Right lobe of liver (tissue), 6 donors: ENCODE measurements at regions not wholly inside any gene's neighbourhood (a gene's known extent, or its start where the extent isn't known, plus 50 kb on each side); places are given as distances from the start of the nearest gene placed in this dataset.

Experiments
- ATAC-seq, 4 donors: fragments of 200-7000 bp; cut with Tn5 transposase; one replicate each; pipeline ENCODE4 v1.9.1; 2020; ENCODE audit warnings: mild to moderate bottlenecking in 4 of 4, moderate library complexity in 4 of 4
- DNase-seq, 3 donors: peaks; one replicate each; pipeline ENCODE4 v3.0.0-alpha.2; 2020
- H3K27ac ChIP-seq, 3 donors: fragments of 200-600 bp; one replicate each; pipeline ENCODE4 v1.8.0; 2022
- H3K27me3 ChIP-seq, 2 donors: fragments of 200-600 bp; one replicate each; pipeline ENCODE4 v1.8.0; 2022
- H3K36me3 ChIP-seq, 4 donors: fragments of 200-600 bp; sonication (generic) in 1 of 4; one replicate each; pipeline versions ENCODE4 v1.5.1 to v1.8.0; 2017 to 2022; ENCODE audit warnings: control low read depth in 1 of 4
- H3K4me1 ChIP-seq, 4 donors: fragments of 200-600 bp; sonication (generic) in 1 of 4; one replicate each; pipeline versions ENCODE4 v1.5.1 to v1.8.0; 2017 to 2022; ENCODE audit warnings: control low read depth in 1 of 4
- H3K4me3 ChIP-seq, 3 donors: fragments of 200-600 bp; one replicate each; pipeline ENCODE4 v1.8.0; 2022
- H3K9me3 ChIP-seq, 4 donors: fragments of 200-600 bp; sonication (generic) in 1 of 4; one replicate each; pipeline versions ENCODE4 v1.5.1 to v1.8.0; 2017 to 2022; ENCODE audit warnings: control low read depth in 1 of 4
- POLR2A ChIP-seq: fragments of 450-650 bp; IDR thresholded peaks from one replicate; pipeline ENCODE4 v1.6.1; 2017; ENCODE audit warnings: antibody characterized with exemption, mild to moderate bottlenecking
- WGBS: methylation state at CpG from one replicate; pipeline ENCODE4 v1.1.6; 2018; ENCODE audit warnings: low coverage, low lambda C conversion rate; ENCODE audit not compliant: insufficient coverage; ENCODE audit errors: missing lambda C conversion rate; 5-methylcytosine and 5-hydroxymethylcytosine counted together
- intact Hi-C, 2 donors: fragments of 100-400 bp; cut with DNase I; formaldehyde crosslinking; loops; one replicate each; pipeline versions ENCODE4 v1.11.2 to v1.14.1; 2022
- TF ChIP-seq, protein P1 (sequence below), 4 donors: fragments of 200-600 bp in 3 of 4; fragments of 450-650 bp in 1 of 4; IDR thresholded peaks; one replicate each; pipeline versions ENCODE4 v1.5.1 to v1.8.0; 2016 to 2022; ENCODE audit warnings: antibody characterized with exemption in 4 of 4, mild to moderate bottlenecking in 2 of 4
- donor health status: DM: no; HTN: yes; CAD: no.
- donor health status: DM: no; HTN: no; CAD: no.
- donor health status: DM: no; HTN: no; CAD: no.
- donor health status: DM: no; HTN: yes; CAD: no.
- donor health status: DM: no; HTN: yes; CAD: no.

DNA sequence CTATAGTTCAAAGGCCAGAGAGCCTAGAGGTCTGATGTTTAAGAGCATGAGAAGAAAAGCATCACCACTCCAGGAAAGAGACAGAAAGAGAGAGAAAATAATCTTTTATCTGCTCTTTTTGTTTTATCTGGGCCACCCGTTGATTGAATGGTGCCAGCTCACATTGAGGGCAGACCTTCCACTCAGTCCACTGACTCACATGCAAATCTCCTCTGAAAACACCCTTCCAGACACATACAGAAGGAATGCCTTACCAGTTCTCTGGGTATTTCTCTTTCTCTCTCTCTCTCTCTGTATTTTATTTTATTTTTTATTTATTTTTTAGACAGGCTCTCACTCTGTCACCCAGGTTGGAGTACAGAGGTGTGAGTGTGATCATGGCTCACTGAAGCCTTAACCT is 252.5 kb downstream of the DTHD1 start:
- no peak overlapping the region for H3K4me3 ChIP-seq
- DNase-seq: no peak
- no peak for ATAC-seq
- WGBS: 18% methylated on average over 1 of the region's 1 CpG
- no peaks in the 10 kb centered on the region for H3K27me3 ChIP-seq
- TF ChIP-seq, protein P1, sequence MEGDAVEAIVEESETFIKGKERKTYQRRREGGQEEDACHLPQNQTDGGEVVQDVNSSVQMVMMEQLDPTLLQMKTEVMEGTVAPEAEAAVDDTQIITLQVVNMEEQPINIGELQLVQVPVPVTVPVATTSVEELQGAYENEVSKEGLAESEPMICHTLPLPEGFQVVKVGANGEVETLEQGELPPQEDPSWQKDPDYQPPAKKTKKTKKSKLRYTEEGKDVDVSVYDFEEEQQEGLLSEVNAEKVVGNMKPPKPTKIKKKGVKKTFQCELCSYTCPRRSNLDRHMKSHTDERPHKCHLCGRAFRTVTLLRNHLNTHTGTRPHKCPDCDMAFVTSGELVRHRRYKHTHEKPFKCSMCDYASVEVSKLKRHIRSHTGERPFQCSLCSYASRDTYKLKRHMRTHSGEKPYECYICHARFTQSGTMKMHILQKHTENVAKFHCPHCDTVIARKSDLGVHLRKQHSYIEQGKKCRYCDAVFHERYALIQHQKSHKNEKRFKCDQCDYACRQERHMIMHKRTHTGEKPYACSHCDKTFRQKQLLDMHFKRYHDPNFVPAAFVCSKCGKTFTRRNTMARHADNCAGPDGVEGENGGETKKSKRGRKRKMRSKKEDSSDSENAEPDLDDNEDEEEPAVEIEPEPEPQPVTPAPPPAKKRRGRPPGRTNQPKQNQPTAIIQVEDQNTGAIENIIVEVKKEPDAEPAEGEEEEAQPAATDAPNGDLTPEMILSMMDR (IDR thresholded peaks at IDR 0.05): no peak
- TF ChIP-seq POLR2A: no peak
- H3K27ac ChIP-seq: no peak overlapping the region
- intact Hi-C loops: no loop called here
- H3K36me3 ChIP-seq: no peaks in the 10 kb centered on the region
- H3K4me1 ChIP-seq: no peaks in the 10 kb centered on the region
- no peaks in the 10 kb centered on the region for H3K9me3 ChIP-seq

DNA sequence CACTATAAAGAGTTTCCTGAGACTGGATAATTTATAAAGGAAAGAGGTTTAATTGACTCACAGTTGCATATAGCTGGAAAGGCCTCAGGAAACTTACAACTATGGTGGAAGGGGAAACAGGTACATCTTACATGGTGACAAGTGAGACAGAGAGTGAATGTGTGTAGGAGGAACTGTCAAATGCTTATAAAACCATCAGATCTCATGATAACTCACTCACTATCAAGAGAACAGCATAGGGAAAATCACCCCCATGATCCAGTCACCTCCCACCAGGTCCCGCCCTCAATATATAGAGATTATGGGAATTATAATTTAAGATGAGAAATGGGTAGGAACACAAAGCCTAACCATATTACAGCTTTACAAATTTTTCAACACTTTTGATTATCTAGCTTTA is 266.0 kb downstream of the DTHD1 start:
- Histone ChIP-seq H3K27me3 (no peaks in the 10 kb centered on the region), H3K27ac (no peak overlapping the region), H3K4me1 (no peaks in the 10 kb centered on the region), H3K4me3 (no peak overlapping the region), H3K36me3 (no peaks in the 10 kb centered on the region), H3K9me3 (no peaks in the 10 kb centered on the region)
- intact Hi-C loops: no loop called here
- TF ChIP-seq, protein P1 (IDR thresholded peaks at IDR 0.05): no peak
- no peak for TF ChIP-seq POLR2A
- DNase-seq (no peak), ATAC-seq (no peak)
- WGBS: 43% methylated on average over 1 of the region's 1 CpG

DNA sequence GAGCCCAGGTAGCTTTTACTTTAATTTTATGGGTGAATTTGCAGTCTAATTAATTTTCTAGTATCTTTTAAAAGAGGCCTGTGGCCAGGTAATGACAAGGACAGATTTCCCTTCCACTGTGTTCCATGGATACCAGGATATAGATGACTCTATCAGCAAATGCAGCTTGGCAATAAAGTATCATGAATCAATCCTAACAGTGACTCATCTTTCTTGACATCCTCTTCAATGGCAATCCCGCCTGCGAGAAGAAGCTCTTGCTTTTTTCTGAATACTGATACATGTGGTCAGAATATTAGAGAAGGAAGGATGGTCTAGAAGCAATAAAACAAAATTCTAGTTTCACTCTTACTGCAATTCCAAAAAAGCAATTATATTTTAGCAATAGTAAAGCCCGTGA is 267.8 kb downstream of the DTHD1 start:
- Histone ChIP-seq H3K4me3 (no peak overlapping the region), H3K36me3 (no peaks in the 10 kb centered on the region), H3K27me3 (no peaks in the 10 kb centered on the region), H3K4me1 (no peaks in the 10 kb centered on the region), H3K9me3 (no peaks in the 10 kb centered on the region), H3K27ac (no peak overlapping the region)
- intact Hi-C loops: no loop called here
- ATAC-seq: no peak
- WGBS: 76% methylated on average over 3 of the region's 3 CpGs
- no peak for TF ChIP-seq POLR2A
- DNase-seq: no peak

DNA sequence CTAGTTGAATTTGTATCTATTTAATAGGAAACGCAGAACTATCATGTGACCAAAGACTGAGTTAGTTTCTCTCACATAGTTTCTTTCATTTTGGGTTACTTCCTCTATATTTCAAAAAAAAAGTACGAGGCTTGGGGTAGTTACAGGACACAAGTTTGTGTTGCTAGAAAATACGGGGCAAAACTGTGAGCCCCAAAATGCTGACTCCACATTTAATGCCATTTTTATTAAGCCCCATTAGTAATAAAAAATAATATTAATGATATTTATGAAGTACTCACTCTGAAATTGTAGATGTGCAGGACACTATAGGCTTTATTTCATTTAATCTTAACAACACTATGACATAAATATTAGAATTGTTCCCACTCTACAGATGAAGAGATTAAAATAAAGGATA is 268.6 kb downstream of the DTHD1 start:
- H3K9me3 ChIP-seq: no peaks in the 10 kb centered on the region
- TF ChIP-seq POLR2A: no peak
- TF ChIP-seq, protein P1 (IDR thresholded peaks at IDR 0.05): no peak
- intact Hi-C loops: no loop called here
- whole genome bisulfite sequencing: 42% methylated on average over 3 of the region's 3 CpGs
- no peaks in the 10 kb centered on the region for H3K36me3 ChIP-seq
- no peak overlapping the region for H3K27ac ChIP-seq
- ATAC-seq (no peak), DNase-seq (no peak)
- H3K4me1 ChIP-seq: no peaks in the 10 kb centered on the region
- no peak overlapping the region for H3K4me3 ChIP-seq
- no peaks in the 10 kb centered on the region for H3K27me3 ChIP-seq

DNA sequence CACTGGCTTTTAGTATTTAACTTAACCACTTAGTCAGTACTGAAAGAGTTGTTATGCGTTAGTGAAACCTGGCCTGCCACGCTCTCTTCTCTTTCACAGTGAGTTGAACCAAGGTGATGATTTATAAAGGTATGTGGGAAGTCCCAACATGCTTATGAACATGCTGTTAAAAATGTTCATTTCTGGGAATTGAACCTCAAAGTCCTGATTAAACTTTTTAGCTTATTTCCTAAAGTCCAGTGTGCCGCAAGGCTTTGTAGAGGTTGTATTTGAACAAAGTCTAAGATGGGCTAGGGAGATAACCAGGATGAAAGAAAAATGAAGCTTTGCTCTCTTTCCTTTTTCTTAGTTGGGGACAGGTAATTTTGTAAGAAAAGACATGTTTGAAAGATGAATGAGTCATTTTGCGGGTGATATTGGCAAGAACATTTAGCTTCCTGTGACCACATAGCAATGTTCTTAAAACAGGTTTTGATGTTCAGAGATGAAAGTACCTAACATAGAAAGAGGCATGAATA is 270.3 kb downstream of the DTHD1 start:
- no peaks in the 10 kb centered on the region for H3K27me3 ChIP-seq
- no peaks in the 10 kb centered on the region for H3K4me1 ChIP-seq
- no peaks in the 10 kb centered on the region for H3K9me3 ChIP-seq
- ATAC-seq (no peak), DNase-seq (no peak)
- H3K4me3 ChIP-seq: no peak overlapping the region
- H3K27ac ChIP-seq: no peak overlapping the region
- H3K36me3 ChIP-seq: no peaks in the 10 kb centered on the region
- no peak for TF ChIP-seq POLR2A
- TF ChIP-seq, protein P1 (IDR thresholded peaks at IDR 0.05): no peak
- 68% methylated on average over 4 of the region's 4 CpGs for WGBS
- intact Hi-C loops: no loop called here
